IMR-90 (cell line): ENCODE measurements at regions not wholly inside any gene's neighbourhood (a gene's known extent, or its start where the extent isn't known, plus 50 kb on each side); places are given as distances from the start of the nearest gene placed in this dataset. TPM values are rescaled to one million over a fixed set of nuclear protein-coding genes. Genes with fewer than 3 reads are reported as not detected.

ENCODE experiments used
- microRNA-seq, 2 experiments: library from miRNA; stranded (forward) in 1 of 2; unstranded in 1 of 2; fragments of 10-50 nt in 1 of 2; fragments of <30 nt in 1 of 2; gene quantifications in 1 of 2; microRNA quantifications in 1 of 2; one replicate each; pipeline versions ENCODE3 to v1.1.0; 2013 to 2020; ENCODE audit not compliant: insufficient read depth in 1 of 2, insufficient read length in 1 of 2, unreplicated experiment in 1 of 2
- small RNA-seq, 5 experiments: library from RNA; depleted of rRNA; stranded (forward); fragments of <200 nt; gene quantifications; one replicate each; pipeline ENCODE3, GENCODE V24; 2012

Small RNAs in the stretch of these regions (microRNA-seq; reads per million reads assigned to microRNA genes)
- not detected for gene RF00096 (ENCODE audit: insufficient read depth, insufficient read length)

Small RNAs in the stretch of these regions (small RNA-seq; reads per million reads assigned to genes)
- gene RF00096: 0 to 0.15 (median 0) reads per million in 5 experiments
